NCI-H2196 (cell line): ENCODE measurements at regions not wholly inside any gene's neighbourhood (a gene's known extent, or its start where the extent isn't known, plus 50 kb on each side); places are given as distances from the start of the nearest gene placed in this dataset.
A peak's percentile ranks its signal among the peaks of the same experiment; 100 is the strongest.

ENCODE experiments used
- DNase-seq: peaks from one replicate; lab custom pipeline; 2025; ENCODE audit not compliant: unreplicated experiment; lab: John Stamatoyannopoulos, UW

DNA sequence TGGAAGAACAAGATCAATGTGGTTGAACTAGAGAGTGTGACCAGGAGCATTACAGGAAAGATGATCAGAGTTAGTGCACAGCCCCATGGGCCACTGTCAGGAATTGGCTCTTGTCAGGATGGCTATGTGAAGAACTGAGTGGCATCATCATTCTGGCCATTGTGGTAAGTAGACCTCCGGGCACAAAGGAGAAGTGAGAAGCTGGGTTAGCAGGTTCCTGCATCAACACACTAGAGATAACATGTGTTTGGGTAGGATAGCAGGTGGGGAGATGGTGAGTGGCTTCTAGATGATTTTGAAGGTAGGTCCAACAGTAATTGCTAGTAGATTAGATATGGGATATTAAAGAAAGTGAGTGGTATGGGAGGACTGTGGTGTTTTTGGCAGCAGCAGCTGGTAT, 408.2 kb downstream of the TSN start:
- no peak for DNase-seq

DNA sequence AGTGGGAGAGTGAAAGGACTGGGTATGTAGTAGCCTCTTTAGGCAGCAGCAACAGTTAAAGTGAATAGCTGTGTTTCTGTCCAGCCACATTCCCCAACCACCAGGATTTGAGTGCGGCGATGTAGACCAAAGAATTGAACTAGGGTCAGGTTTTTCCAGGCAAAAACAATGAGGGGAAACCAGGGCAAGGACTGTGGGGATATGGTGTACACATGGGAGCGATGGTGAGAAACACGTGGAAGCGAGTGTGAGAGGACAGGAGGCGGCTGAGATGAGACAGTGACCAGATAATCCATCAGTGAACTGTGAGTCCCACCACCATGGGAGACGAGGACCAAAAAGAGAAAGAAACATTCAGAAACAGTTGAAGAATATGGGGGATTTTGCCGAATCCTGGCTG, 409.5 kb downstream of the TSN start:
- DNase-seq = no peak

DNA sequence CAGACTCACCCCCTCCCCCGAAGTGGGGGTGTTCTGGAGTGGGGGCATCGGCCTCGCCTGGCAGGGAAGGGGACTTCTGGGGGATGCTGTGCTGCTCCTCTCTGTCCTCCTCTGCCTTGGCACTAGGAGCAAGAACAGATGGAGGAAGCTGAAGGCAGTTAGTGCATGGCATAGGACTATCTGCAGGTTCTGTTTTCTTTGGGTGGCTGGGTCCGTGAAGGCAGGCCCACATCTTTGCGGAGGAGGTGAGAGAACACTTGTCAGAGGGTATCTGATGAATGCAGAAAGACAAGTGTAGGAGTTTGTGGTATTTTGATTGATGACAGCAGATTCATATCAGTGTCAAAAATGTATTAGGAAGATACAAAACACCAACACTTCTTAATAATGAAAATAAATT, 411.4 kb downstream of the TSN start:
- no peak for DNase-seq

DNA sequence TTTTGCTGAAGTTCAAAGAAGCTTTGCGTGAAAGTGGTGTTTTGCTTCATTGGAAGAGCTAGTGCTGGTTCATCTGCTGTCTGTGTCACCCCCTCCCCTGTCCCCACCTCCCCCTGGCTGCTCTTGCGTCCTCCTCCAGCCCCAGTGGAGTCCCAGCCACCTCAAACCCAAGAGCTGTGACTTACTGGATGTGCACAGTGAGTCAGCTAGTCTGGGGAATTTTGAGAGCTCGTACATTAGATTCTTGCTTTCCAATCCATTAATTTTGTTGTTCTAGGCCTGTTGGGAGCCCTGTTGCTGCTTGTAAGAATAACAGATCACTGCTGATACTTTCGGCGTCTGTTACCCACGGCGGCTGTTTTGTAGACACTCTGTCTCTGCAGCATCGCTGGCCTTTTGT, 412.1 kb downstream of the TSN start:
- no peak for DNase-seq

DNA sequence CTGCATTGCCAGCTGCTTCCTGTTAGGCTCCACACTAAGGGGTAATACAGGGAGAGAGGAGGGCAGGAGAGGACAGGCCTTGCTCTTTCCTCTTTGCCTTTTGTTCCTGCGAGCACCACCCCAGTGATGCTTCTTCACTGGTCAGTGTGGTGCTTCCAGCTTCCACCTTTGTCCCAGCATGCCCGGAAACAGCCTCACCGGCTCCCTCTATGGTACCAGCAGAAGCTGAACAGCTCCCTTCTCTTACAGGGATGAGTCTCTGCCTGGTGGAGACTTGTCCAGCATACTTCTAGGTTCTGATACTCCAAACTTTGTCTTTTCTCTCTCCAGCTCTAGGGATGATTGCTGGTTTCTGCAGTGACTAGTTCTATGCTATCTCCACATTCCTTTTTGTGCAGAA, 413.3 kb downstream of the TSN start:
- DNase-seq = no peak

DNA sequence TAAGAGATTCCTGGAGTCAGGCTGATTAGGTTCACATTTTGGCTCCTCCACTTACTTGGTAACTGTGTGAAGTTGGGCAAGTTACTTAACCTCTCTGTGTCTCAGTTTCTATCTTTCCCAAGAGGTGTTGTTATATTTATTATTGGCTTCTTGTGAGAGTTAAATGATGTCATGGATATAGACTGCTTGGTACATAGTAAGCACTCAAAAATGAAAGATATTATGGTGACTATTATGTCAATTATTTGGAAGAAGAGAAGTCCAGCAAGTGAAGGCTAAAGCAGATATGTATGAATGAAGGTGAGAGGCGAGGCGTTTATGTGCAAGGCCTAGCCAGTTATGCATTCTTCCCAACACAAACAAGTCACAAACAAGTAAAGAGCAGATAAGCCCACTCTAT, 417.4 kb downstream of the TSN start:
- no peak for DNase-seq

DNA sequence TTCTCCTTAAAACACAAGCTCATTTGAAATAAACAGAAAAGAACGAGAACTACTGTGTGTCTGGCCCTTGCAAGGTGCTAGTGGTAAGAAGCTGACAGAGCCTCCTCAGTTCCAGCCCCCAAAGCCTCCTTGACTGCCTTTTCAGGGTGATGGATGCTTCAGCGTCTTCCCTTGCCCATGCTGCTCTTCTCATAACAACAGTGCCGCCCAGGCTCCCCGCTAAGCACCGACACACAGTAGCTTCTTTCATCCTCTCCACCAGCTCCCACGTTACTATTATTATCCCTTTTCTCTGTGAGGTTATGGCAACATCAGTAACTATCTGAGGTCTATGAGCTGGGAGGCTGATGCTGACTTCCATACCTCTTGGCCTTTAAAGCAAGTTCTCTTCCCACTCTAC, 418.6 kb downstream of the TSN start:
- DNase-seq = no peak

DNA sequence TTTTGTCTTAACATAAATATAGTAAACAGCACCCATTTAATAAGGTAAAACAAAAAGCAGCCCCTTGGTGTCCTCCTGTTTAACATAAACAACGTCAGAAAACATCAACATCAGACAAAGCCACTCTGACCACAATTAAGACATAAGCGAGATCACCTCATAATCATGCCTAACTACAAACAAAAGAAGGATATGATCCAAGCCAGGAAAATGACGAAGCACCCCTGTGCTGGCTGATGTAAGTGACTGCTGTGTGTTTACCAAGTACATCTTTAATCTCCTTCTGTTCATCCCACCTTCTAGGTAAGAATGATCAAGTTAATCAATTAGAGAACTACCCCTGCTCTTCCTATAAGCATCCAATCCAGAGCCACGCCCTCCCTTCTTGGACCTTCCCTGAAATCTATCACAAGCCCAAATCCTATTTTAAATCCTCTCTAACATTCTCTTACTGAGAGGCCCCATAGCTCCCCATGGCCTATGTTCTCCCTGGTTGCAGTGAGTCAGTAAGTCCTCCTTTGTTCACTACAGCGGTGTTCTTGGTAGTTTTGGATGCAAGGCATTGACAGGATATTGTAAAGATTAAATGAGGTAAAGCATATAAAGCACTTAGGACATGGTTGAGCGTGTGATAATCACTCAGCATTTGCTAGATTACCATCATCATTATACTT, 424.2 kb downstream of the TSN start:
- DNase-seq = no peak

DNA sequence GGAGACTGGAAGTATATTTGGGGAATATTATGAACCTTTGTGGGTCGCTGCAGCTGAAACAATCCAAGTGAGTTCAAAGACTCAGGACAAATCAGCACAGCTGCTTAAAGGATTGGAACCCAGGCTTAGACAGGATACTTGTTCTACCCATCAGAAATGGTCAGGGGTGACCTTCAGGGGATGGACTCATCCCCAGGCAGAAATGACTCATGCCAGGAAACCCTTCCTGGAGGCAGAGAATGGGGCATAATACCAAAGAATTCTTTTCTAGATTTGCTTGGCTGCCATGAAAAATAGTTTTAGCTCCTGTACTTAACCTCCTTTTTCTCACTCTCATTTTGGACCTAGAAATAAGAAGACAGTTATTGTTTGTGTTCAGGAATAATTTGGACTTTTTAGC, 425.5 kb downstream of the TSN start:
- DNase-seq = no peak

DNA sequence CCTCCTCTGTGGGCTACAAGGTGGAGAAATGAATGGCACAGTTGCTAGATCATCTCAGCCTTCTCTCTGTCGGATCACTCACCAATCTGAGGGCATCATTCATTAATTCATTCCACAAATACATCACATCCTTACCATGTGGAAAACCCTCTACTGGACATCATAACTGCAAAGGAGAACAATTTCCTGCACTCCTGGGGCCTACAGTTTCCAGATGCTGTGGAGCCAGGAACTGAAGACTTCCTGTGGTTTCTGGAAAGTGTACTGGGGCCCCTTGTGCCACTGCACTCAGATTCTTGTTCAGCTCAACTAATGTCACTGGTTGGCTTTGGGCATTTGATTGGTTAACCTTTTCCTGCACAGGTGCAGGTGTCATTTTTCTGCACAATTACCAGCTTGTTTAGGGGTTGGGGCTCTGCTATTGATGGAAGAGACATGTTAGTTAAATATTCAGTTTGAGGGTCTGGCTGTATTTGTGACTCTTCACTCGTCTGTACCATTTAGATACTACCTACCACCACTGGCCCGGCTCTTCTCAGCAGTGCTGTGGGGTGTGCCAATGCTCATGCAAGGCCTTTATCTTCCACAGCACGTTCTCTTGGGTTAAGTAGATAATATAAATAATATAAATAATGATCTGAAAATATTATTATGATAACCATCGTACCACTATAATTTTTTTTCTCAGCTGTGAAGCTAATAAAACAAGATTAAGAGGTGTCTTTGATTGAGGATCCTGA, 427.3 kb downstream of the TSN start:
- DNase-seq = no peak

DNA sequence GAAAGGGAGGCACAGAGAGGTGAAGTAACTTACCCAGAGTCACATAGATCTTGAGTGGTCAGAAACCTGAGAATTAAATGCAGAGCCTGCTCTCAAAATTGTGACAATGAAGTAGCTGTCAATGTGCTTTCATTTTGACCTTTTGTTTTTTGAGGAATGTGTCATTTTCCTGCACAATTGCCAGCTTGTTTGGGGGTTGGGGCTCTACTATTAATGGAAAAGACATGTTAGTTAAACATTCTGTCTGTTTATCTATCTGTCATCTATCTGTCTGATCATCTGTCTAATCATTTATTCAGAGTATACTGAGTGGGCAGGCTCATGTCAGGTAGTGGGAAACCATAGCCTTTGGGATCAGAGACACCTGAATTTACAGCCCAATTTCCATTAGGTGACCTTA, 428.4 kb downstream of the TSN start:
- DNase-seq = no peak

DNA sequence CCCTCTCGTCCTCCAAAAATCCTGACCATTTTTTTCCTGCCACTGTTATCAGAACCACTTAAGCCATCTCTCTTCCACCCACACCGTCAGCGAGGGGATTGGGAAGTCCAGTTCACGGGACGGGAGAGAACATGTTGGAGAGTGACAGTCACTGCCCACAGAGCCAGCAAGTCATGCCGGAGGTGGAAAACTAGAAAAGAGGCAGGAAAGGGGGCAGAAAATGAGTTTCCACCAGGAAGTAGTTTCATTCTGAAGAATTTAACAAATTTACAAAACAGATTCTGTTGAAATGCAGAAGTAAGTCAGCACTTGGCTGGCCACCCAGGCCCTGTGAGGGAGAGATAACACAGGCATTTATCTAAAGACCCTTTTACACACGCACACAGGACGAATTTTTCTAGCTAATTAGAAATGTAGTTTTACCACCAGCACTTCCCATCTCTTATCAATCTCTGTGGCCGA, 431.3 kb downstream of the TSN start:
- DNase-seq = no peak

DNA sequence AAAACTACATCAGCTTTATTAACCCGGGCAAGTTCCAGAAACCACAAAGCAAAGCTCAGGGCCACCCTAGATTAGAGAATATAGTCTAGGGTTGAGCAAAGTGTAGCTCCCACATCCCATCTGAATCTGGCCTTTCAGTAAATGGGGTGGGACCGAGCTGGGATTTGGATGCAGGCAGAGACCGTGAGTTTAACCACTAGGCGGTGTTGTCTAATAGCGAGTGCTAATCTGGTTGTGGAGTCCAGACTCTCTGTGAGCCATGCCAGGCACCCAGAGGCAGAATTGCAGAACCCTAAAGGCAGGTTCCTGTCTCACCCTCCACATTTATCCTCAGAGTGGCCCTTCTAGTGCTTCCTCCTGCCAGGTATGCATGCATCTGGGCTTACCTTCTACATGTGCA, 435.9 kb downstream of the TSN start:
- DNase-seq = peak; percentile 23

DNA sequence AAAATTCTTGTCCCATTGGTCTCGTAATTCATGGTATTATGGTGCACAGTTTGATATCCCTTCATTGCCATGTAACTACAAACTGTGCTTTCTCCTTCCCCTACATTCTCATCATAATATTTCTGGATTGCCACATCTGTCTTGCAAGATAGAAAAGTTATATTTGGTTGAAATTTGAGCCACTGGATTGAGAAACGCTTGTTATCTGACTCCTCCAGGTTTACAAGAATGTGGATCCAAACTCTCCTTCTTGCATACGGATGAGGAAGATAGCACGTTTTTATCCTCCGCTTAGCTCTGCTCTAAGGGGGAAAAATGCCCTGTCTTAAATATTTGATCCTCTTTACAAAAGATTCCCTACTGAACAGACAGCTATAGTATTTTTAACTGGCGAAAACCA, 438.2 kb downstream of the TSN start:
- DNase-seq = no peak

DNA sequence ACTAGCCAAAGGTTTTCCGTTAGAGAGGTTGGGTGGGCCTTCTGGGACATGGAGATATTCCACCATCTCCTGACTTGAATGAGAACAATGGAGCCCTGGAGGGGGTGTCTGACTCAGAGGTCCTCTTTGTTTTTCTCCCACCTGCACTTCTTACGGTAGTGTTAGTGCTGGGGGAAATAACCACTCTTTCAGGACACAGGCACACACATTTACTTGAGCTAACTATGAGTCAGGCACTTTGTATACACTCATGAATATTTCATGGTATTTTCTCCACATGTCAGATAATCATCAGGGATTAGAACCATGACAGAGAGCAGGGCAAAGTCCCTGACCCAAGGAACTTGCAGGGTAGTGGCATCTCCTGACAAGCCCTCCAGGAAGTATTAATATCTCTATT, 439.1 kb downstream of the TSN start:
- DNase-seq = no peak

DNA sequence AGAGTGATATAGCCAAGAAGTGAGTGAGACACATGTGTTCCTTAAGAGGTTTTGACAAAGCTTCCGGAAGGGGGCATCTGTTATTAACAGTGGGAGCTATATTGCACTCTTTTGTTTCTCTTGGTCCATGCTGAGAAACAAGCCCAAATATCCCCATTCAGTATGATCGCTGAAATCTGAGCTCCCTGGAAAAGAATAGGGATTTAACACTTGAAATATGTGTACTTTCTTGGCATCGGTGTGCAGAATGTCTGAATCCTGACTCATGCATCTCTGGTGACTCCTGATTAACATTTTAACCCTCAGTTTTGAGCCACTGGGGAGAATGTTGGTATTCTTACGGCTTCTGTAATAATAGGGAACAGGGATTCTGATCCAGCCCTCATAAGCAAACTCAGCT, 448.1 kb downstream of the TSN start:
- peak; percentile 70 for DNase-seq

DNA sequence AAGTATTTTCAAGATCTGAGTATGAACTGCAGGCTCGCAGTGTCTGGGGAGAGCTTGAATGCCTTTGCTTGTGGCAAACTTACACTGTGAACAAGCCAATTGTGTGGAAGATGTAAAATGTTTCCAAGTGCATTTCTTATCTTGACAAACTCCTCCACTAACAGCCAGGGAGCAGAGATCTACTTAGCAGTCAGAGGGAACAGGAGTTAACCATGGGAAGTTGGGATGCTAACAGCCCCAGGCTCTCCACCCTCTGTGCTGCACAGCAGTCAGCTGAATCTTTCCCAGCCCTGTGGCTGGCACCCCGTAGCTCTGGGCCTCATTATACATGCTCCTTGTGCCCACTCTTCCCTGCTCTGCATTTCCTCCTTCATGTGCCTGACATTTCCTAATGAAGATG, 450.2 kb downstream of the TSN start:
- DNase-seq = no peak

DNA sequence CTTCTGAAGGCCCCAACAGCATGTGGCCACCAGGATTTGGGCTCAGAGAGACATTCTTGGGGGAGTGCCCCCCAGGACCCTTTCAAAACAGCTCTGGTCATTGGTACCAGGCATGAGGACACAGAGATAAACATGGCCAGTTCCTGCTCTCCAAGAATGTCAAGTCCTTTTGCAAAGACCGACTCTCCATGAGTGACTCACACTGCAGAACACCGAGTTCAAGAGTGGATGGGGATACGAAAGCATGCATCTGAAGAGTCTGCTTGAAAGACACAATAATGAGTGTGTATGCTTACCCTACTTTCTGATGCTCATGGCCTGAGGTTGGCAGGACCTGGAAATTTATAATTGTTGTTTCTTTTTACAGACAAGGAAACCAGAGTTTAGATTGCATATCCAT, 450.6 kb downstream of the TSN start:
- DNase-seq = no peak

DNA sequence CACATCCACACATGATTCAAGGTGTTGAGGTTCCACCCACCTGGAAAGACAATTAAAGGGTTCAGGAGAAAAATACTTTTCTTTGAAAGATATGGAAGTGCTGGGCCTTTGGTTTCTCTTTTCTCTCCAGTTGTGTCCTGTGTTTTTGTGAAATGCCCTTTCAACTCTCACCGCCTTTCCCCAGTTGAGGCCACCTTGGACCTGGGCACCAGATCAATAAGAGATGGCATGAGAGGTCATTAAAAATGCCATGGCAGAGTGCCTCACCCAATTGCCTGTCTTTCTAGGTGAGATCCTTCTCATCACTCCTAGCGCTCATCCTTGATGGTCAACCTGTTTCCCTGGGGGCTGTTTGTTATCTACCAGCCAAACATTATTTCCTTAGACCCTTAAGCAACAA, 453.9 kb downstream of the TSN start:
- DNase-seq = no peak

DNA sequence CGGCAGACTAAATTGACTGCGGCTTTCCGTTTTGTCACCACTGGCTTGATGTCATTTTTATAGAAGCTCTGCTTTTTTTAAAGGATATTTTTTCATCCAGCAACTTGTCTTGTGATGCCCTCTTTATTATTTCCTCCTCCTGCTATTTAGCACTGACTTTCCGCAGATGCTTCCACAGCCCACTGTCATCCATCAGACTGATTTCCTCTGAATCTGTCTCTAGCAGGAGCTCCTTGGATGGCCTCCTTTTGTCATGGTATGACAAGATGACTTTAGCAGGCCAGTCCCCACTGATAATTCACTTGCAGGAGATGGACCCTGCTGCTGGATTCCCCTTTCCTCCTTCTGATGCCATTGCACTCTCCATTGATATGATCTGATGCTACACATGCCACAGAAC, 454.6 kb downstream of the TSN start:
- no peak for DNase-seq

DNA sequence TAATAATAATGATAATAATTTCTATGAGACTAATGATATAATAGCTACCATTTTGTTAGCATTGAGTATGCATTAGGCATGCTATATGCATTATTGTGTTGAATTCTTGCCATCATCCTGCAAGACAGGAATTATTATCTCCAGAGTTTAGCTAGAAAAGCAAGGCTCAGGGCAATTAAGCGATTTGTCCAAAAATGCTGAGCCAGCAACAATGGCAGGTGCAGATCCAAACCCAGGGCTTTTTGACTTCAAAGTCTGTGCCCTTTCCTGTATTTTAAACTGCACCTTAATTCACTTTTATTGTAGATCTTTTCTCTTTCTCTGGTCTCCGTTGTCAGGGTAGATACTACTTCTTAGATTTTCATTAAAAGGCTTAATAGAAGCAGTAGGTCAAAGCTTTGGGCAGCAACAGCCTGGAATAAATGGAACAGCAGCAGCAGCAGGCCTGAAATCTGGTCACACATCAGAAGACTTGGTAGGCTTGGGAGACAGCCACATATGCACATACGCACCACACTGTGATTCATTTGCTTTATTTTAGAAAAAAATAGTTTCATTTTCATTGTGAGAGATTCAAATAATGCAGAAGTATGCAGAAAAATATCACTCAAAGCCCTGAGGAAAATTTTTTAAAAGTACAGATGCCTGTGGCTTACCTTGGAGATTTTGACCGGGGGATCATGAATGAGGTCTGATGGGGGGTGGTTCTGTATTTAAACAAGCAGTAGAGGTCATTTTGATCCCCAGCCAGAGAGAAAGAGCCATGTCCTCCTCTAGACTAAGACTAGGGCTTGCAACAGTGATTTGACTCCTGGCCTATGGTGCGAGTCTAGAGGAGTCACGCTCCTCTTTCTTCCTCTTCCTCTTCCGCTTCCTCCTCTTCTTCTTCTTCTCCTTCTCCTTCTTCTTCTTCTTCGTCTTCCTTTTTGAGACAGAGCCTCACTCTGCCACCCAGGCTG, 455.7 kb downstream of the TSN start:
- DNase-seq = no peak

DNA sequence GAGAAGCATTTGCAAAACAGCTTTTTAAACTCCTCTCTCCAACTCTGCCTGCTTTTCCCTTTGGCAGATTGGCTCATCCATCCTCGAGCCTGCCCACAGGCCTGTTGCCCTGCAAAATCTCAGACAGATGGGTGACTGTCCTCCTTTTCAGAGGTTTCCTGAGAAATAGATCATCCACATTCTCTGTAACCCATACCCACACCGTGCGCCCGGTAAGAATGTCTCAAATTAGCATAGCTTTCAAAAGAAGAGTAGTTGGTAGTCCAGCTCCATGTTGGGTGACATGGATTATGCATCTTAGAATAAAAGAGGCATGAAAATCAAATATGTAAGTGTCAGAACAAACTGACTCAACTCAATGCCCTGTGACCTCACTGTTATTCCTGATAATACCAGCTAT, 457.9 kb downstream of the TSN start:
- DNase-seq = no peak
